ENCODE measurements at regions not wholly inside any gene's neighbourhood (a gene's known extent, or its start where the extent isn't known, plus 50 kb on each side); places are given as distances from the start of the nearest gene placed in this dataset.
A peak's percentile ranks its signal among the peaks of the same experiment; 100 is the strongest.

- H3K9me3 ChIP-seq (ENCODE audit: control insufficient read depth, insufficient read depth, low read depth, low read length), result no peaks in the 10 kb centered on the region
- no peaks in the 10 kb centered on the region for H3K36me3 ChIP-seq (ENCODE audit: control insufficient read depth in 2 of 2, insufficient read depth in 1 of 2, low read length in 2 of 2)
- ChIA-PET POLR2A (no interaction called here), CTCF (no interaction called here)
- no peaks in the 10 kb centered on the region for H3K4me1 ChIP-seq (ENCODE audit: control insufficient read depth, insufficient read depth, low read length)
- H3K27ac ChIP-seq (ENCODE audit: extremely low read depth, low read depth, low read length), result no peak overlapping the region
- TF ChIP-seq ELK4 (IDR thresholded peaks at IDR 0.05; ENCODE audit: borderline replicate concordance, low read depth, low read length) (no peak), ZNF585B (tag by site-specific recombination; IDR thresholded peaks at IDR 0.05) (no peak), CTCF (tag by site-specific recombination; IDR thresholded peaks at IDR 0.05) (no peak), ZNF148 (tag by site-specific recombination; IDR thresholded peaks at IDR 0.05; ENCODE audit: borderline replicate concordance) (no peak), ZNF112 (tag by site-specific recombination; IDR thresholded peaks at IDR 0.05) (no peak), ZNF621 (tag by site-specific recombination; IDR thresholded peaks at IDR 0.05) (no peak), IKZF3 (tag by site-specific recombination; IDR thresholded peaks at IDR 0.05) (no peak), ZFHX2 (tag by site-specific recombination; conservative IDR thresholded peaks at IDR 0.05) (no peak), PBX3 (CRISPR knock-in tag; IDR thresholded peaks at IDR 0.05) (no peak), KLF8 (tag by site-specific recombination; IDR thresholded peaks at IDR 0.05) (no peak), ZNF677 (tag by site-specific recombination; IDR thresholded peaks at IDR 0.05) (no peak), ZNF366 (tag by site-specific recombination; conservative IDR thresholded peaks at IDR 0.05) (no peak), ZNF660 (tag by site-specific recombination; IDR thresholded peaks at IDR 0.05) (no peak), ZNF146 (tag by site-specific recombination; IDR thresholded peaks at IDR 0.05) (no peak), SCRT1 (tag by site-specific recombination; IDR thresholded peaks at IDR 0.05; ENCODE audit: borderline replicate concordance) (no peak)
- H3K4me3 ChIP-seq (ENCODE audit: low read depth, low read length), result no peak overlapping the region
Observed at GRCh38 chr1:219299420-219299819, 125.7 kb downstream of the LYPLAL1 start.

- ChIA-PET POLR2A (no interaction called here), CTCF (interaction anchor here (1.6 kb wide), 1 partner anchor 87 kb away, joined by 3 read pairs; no protein-coding TSS in a partner anchor)
- Histone ChIP-seq H3K4me1 (ENCODE audit: control insufficient read depth, insufficient read depth, low read length) (no peaks in the 10 kb centered on the region), H3K4me3 (ENCODE audit: low read depth, low read length) (no peak overlapping the region), H3K9me3 (ENCODE audit: control insufficient read depth, insufficient read depth, low read depth, low read length) (no peaks in the 10 kb centered on the region), H3K27ac (ENCODE audit: extremely low read depth, low read depth, low read length) (no peak overlapping the region), H3K36me3 (ENCODE audit: control insufficient read depth in 2 of 2, insufficient read depth in 1 of 2, low read length in 2 of 2) (no peaks in the 10 kb centered on the region)
- TF ChIP-seq ZNF843 (tag by site-specific recombination; IDR thresholded peaks at IDR 0.05) (no peak), SP3 (tag by site-specific recombination; IDR thresholded peaks at IDR 0.05) (no peak), ZNF785 (tag by site-specific recombination; IDR thresholded peaks at IDR 0.05) (no peak), SETDB1 (IDR thresholded peaks at IDR 0.05; ENCODE audit: insufficient read length, low read length) (no peak), ZNF416 (tag by site-specific recombination; IDR thresholded peaks at IDR 0.05) (no peak), ZXDB (tag by site-specific recombination; IDR thresholded peaks at IDR 0.05) (0 out of 2 replicates have a peak, but pooled peaks have one; percentile 18)
Observed at GRCh38 chr1:219298571-219299148, 125.0 kb downstream of the LYPLAL1 start.
